Adrenal gland (tissue), 5 donors: ENCODE measurements at regions not wholly inside any gene's neighbourhood (a gene's known extent, or its start where the extent isn't known, plus 50 kb on each side); places are given as distances from the start of the nearest gene placed in this dataset.

Source experiments
- CTCF ChIP-seq, 6 experiments: fragments of 450-650 bp in 4 of 6; fragments of 200-600 bp in 2 of 6; sonication (generic) in 1 of 6; IDR thresholded peaks; 1 replicate in 5 of 6; 2 replicates in 1 of 6; pipeline versions ENCODE4 v1.5.1 to v1.8.0; 2016 to 2021; ENCODE audit warnings: antibody characterized with exemption in 6 of 6, mild to moderate bottlenecking in 2 of 6, moderate library complexity in 1 of 6
- POLR2A ChIP-seq, 2 donors: fragments of 450-650 bp; IDR thresholded peaks; one replicate each; pipeline ENCODE4 v1.6.1; 2017; ENCODE audit warnings: antibody characterized with exemption in 2 of 2, mild to moderate bottlenecking in 2 of 2, moderate library complexity in 1 of 2
- donor health status: DM: no; HTN: no; CAD: no.

- TF ChIP-seq CTCF (IDR thresholded peaks at IDR 0.05) (no peak), POLR2A (IDR thresholded peaks at IDR 0.05) (no peak)
Observed at GRCh38 chr5:60382716-60383115, 317.2 kb downstream of the DEPDC1B start.
